Nephron (organoid): ENCODE measurements at regions not wholly inside any gene's neighbourhood (a gene's known extent, or its start where the extent isn't known, plus 50 kb on each side); places are given as distances from the start of the nearest gene placed in this dataset.

Source experiments
- H3K27ac Mint-ChIP-seq, 3 experiments: 2 replicates each; pipeline ENCODE4 v1.8.0; 2020; ENCODE audit warnings: mixed read lengths in 3 of 3, mild to moderate bottlenecking in 2 of 3, moderate library complexity in 1 of 3
- H3K27me3 Mint-ChIP-seq: 2 replicates; pipeline ENCODE4 v1.8.0; 2021; ENCODE audit warnings: low read depth, mild to moderate bottlenecking, moderate library complexity, mixed read lengths
- H3K36me3 Mint-ChIP-seq: 2 replicates; pipeline ENCODE4 v1.8.0; 2020; ENCODE audit warnings: low read depth, mixed read lengths
- H3K4me1 Mint-ChIP-seq: 2 replicates; pipeline ENCODE4 v1.8.0; 2020; ENCODE audit warnings: mixed read lengths
- H3K4me3 Mint-ChIP-seq, 3 experiments: 2 replicates each; pipeline ENCODE4 v1.8.0; 2020; ENCODE audit warnings: mild to moderate bottlenecking in 3 of 3, mixed read lengths in 3 of 3, moderate library complexity in 2 of 3
- H3K9me3 Mint-ChIP-seq: 2 replicates; pipeline ENCODE4 v1.8.0; 2020; ENCODE audit warnings: mixed read lengths
- CTCF ChIP-seq, 3 experiments: fragments of 200-600 bp; sonication (generic); IDR thresholded peaks; one replicate each; pipeline ENCODE4 v1.5.0; 2021; ENCODE audit warnings: antibody characterized with exemption in 3 of 3; ENCODE audit not compliant: unreplicated experiment in 3 of 3

- H3K9me3 Mint-ChIP-seq = peaks cover 53% of the 10 kb centered on the region
- H3K4me3 Mint-ChIP-seq = no peak overlapping the region
- peaks cover 4% of the 10 kb centered on the region for H3K27me3 Mint-ChIP-seq
- peaks cover 6% of the 10 kb centered on the region for H3K36me3 Mint-ChIP-seq
- peaks cover 5% of the 10 kb centered on the region for H3K4me1 Mint-ChIP-seq
- no peak for TF ChIP-seq CTCF (IDR thresholded peaks at IDR 0.05; ENCODE audit: unreplicated experiment in 3 of 3)
- no peak overlapping the region for H3K27ac Mint-ChIP-seq
These were observed 288.3 kb upstream of the TNRC6C start for GRCh38 chr17:77670173-77670572.

- no peak for TF ChIP-seq CTCF (IDR thresholded peaks at IDR 0.05; ENCODE audit: unreplicated experiment in 3 of 3)
- H3K27me3 Mint-ChIP-seq = peaks cover 13% of the 10 kb centered on the region
- no peaks in the 10 kb centered on the region for H3K36me3 Mint-ChIP-seq
- H3K4me3 Mint-ChIP-seq = no peak overlapping the region
- peaks cover 27% of the 10 kb centered on the region for H3K4me1 Mint-ChIP-seq
- peaks cover 24% of the 10 kb centered on the region for H3K9me3 Mint-ChIP-seq
- no peak overlapping the region for H3K27ac Mint-ChIP-seq
These were observed 284.1 kb upstream of the TNRC6C start for GRCh38 chr17:77674358-77674757.

- H3K4me3 Mint-ChIP-seq = no peak overlapping the region
- H3K27me3 Mint-ChIP-seq = peaks cover 17% of the 10 kb centered on the region
- H3K27ac Mint-ChIP-seq = no peak overlapping the region
- TF ChIP-seq CTCF (IDR thresholded peaks at IDR 0.05; ENCODE audit: unreplicated experiment in 3 of 3) = no peak
- H3K36me3 Mint-ChIP-seq = no peaks in the 10 kb centered on the region
- H3K9me3 Mint-ChIP-seq = peaks cover 19% of the 10 kb centered on the region
- peaks cover 27% of the 10 kb centered on the region for H3K4me1 Mint-ChIP-seq
These were observed 283.1 kb upstream of the TNRC6C start for GRCh38 chr17:77675411-77675810.

- peaks cover 17% of the 10 kb centered on the region for H3K27me3 Mint-ChIP-seq
- no peak overlapping the region for H3K27ac Mint-ChIP-seq
- no peaks in the 10 kb centered on the region for H3K36me3 Mint-ChIP-seq
- H3K4me3 Mint-ChIP-seq = no peak overlapping the region
- peaks cover 17% of the 10 kb centered on the region for H3K9me3 Mint-ChIP-seq
- TF ChIP-seq CTCF (IDR thresholded peaks at IDR 0.05; ENCODE audit: unreplicated experiment in 3 of 3) = no peak
- peaks cover 27% of the 10 kb centered on the region for H3K4me1 Mint-ChIP-seq
These were observed 282.7 kb upstream of the TNRC6C start for GRCh38 chr17:77675816-77676215.

- no peak overlapping the region for H3K27ac Mint-ChIP-seq
- H3K4me3 Mint-ChIP-seq = peak overlapping the region in 1 of 3 experiments; percentile 26
- no peak for TF ChIP-seq CTCF (IDR thresholded peaks at IDR 0.05; ENCODE audit: unreplicated experiment in 3 of 3)
- H3K36me3 Mint-ChIP-seq = no peaks in the 10 kb centered on the region
- peaks cover 15% of the 10 kb centered on the region for H3K9me3 Mint-ChIP-seq
- H3K4me1 Mint-ChIP-seq = peaks cover 27% of the 10 kb centered on the region
- peaks cover 17% of the 10 kb centered on the region for H3K27me3 Mint-ChIP-seq
These were observed 282.3 kb upstream of the TNRC6C start for GRCh38 chr17:77676237-77676661.

- H3K9me3 Mint-ChIP-seq = peaks cover 10% of the 10 kb centered on the region
- H3K4me1 Mint-ChIP-seq = peaks cover 34% of the 10 kb centered on the region
- peaks cover 22% of the 10 kb centered on the region for H3K27me3 Mint-ChIP-seq
- H3K27ac Mint-ChIP-seq = no peak overlapping the region
- H3K36me3 Mint-ChIP-seq = no peaks in the 10 kb centered on the region
- no peak for TF ChIP-seq CTCF (IDR thresholded peaks at IDR 0.05; ENCODE audit: unreplicated experiment in 3 of 3)
- no peak overlapping the region for H3K4me3 Mint-ChIP-seq
These were observed 281.3 kb upstream of the TNRC6C start for GRCh38 chr17:77677211-77677610.
